GM23248 (cell line): ENCODE measurements at regions not wholly inside any gene's neighbourhood (a gene's known extent, or its start where the extent isn't known, plus 50 kb on each side); places are given as distances from the start of the nearest gene placed in this dataset.

ENCODE experiments used
- EZH2 ChIP-seq: fragments of 200-600 bp; sonication (generic); IDR thresholded peaks from 2 replicates; pipeline ENCODE4 v1.6.1; 2018; ENCODE audit warnings: antibody characterized with exemption, mild to moderate bottlenecking; ENCODE audit not compliant: insufficient read depth, poor library complexity, severe bottlenecking
- EZH2phosphoT487 ChIP-seq: fragments of 200-600 bp; sonication (generic); IDR thresholded peaks from 2 replicates; pipeline ENCODE4 v1.6.1; 2018; ENCODE audit warnings: antibody characterized with exemption, moderate library complexity, mild to moderate bottlenecking, low read depth; ENCODE audit not compliant: insufficient read depth

DNA sequence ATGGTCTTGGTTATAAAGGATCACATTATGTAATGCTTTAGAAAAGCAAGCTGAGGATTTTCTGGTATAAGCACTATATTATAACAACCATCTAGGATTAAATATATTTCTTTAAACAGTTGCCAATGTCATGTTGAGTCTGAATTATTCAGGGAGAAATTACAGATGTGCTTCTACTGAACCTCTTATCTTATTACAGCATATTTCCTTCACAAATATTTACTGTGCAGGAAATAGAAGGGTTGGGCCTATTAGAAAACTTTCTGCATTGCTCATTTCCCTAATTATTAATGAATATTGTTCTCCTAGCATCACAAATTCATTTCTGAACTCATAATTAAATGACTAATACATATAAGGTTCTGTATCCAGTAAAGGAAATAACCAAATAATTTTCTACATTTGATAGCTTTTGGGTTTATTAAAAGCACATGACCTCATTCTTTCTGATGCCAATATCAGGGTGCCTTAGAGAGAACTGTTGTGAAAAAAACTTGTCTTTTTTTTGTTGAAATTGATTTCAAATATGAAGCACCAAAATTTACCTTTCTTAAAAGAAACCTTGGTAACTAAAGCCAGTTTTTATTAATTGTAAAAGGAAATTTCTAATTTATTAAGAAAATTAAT is 476.8 kb upstream of the PTGER4 start:
- no peak for TF ChIP-seq EZH2
- no peak for TF ChIP-seq EZH2phosphoT487
